ENCODE measurements at regions not wholly inside any gene's neighbourhood (a gene's known extent, or its start where the extent isn't known, plus 50 kb on each side); places are given as distances from the start of the nearest gene placed in this dataset.

- TF ChIP-seq CTCF (IDR thresholded peaks at IDR 0.05 in 4 of 5, conservative IDR thresholded peaks at IDR 0.05 in 1 of 5) (no peak), POLR2A (IDR thresholded peaks at IDR 0.05) (no peak)
Observed at GRCh38 chr1:82491301-82492048, 690.7 kb downstream of the ADGRL2 start.

All from gastrocnemius medialis (tissue), 4 donors.